Upper lobe of left lung (tissue), 4 donors: ENCODE measurements at regions not wholly inside any gene's neighbourhood (a gene's known extent, or its start where the extent isn't known, plus 50 kb on each side); places are given as distances from the start of the nearest gene placed in this dataset.

Experiments
- CTCF ChIP-seq, 6 experiments: fragments of 450-650 bp in 4 of 6; fragments of 200-600 bp in 2 of 6; sonication (generic) in 2 of 6; IDR thresholded peaks; one replicate each; pipeline ENCODE4 v1.5.1; 2016 to 2019; ENCODE audit warnings: antibody characterized with exemption in 6 of 6
- EP300 ChIP-seq, 4 donors: sonication (generic); formaldehyde crosslinking; IDR thresholded peaks; one replicate each; pipeline ENCODE4 v1.5.1; 2017; ENCODE audit warnings: antibody characterized with exemption in 4 of 4, control low read depth in 2 of 4
- POLR2A ChIP-seq, 4 donors: fragments of 450-650 bp; IDR thresholded peaks; one replicate each; pipeline ENCODE4 v1.5.1; 2016 to 2017; ENCODE audit warnings: antibody characterized with exemption in 4 of 4, mild to moderate bottlenecking in 2 of 4

- TF ChIP-seq EP300 (IDR thresholded peaks at IDR 0.05): no peak
- no peak for TF ChIP-seq POLR2A (IDR thresholded peaks at IDR 0.05)
- TF ChIP-seq CTCF (IDR thresholded peaks at IDR 0.05): peak in 3 of 6 experiments; percentile 30 to 38 (median 33)
These were observed 485.4 kb upstream of the MANEA start for GRCh38 chr6:95091823-95092436.
